ENCODE measurements at regions not wholly inside any gene's neighbourhood (a gene's known extent, or its start where the extent isn't known, plus 50 kb on each side); places are given as distances from the start of the nearest gene placed in this dataset.
"Not testable (repeated sequence)": the region's sequence is repeated elsewhere in the genome, so short reads cannot be mapped to it uniquely, and the experiment has no call there.

- H2AFZ ChIP-seq (ENCODE audit: control insufficient read depth, low read length); H3K27ac ChIP-seq (ENCODE audit: control insufficient read depth, insufficient read depth, low read length); H3K27me3 ChIP-seq (ENCODE audit: control insufficient read depth, extremely low read depth, insufficient read depth, low read length); H3K9ac ChIP-seq (ENCODE audit: control insufficient read depth, extremely low read depth, insufficient read depth, low read length); H3K36me3 ChIP-seq (ENCODE audit: control insufficient read depth in 2 of 2, extremely low read depth in 1 of 2, insufficient read depth in 2 of 2, low read length in 2 of 2); H3K4me2 ChIP-seq (ENCODE audit: control insufficient read depth, extremely low read depth, insufficient read depth, low read depth, low read length); dilution Hi-C loops (cut with MboI; ENCODE audit: extremely low pct_ligation_motif_present, low sequenced_read_pairs); H3K79me2 ChIP-seq (ENCODE audit: control insufficient read depth, insufficient read depth, low read length); FAIRE-seq; H3K4me3 ChIP-seq (ENCODE audit: control insufficient read depth in 2 of 3, extremely low read depth in 1 of 3, insufficient read depth in 2 of 3, low read depth in 1 of 3, low read length in 3 of 3); H3K9me1 ChIP-seq (ENCODE audit: control insufficient read depth, extremely low read depth, insufficient read depth, low read length); H3K4me1 ChIP-seq (ENCODE audit: control insufficient read depth, extremely low read depth, insufficient read depth, low read length); DNase-seq (ENCODE audit: low read depth, low spot score); H3K9me3 ChIP-seq (ENCODE audit: control insufficient read depth, low read depth, low read length); H4K20me1 ChIP-seq (ENCODE audit: control insufficient read depth, extremely low read depth, insufficient read depth, low read length): not testable (repeated sequence)
These were observed 80.6 kb upstream of the ADGRL1 start for GRCh38 chr19:14286594-14286993.

GRCh38 chr19:14285726-14286125 lies 79.8 kb upstream of the ADGRL1 start:
- FAIRE-seq; H3K9me1 ChIP-seq (ENCODE audit: control insufficient read depth, extremely low read depth, insufficient read depth, low read length); H3K9ac ChIP-seq (ENCODE audit: control insufficient read depth, extremely low read depth, insufficient read depth, low read length); H3K9me3 ChIP-seq (ENCODE audit: control insufficient read depth, low read depth, low read length); dilution Hi-C loops (cut with MboI; ENCODE audit: extremely low pct_ligation_motif_present, low sequenced_read_pairs); H2AFZ ChIP-seq (ENCODE audit: control insufficient read depth, low read length); H3K36me3 ChIP-seq (ENCODE audit: control insufficient read depth in 2 of 2, extremely low read depth in 1 of 2, insufficient read depth in 2 of 2, low read length in 2 of 2); H3K27me3 ChIP-seq (ENCODE audit: control insufficient read depth, extremely low read depth, insufficient read depth, low read length); H3K4me3 ChIP-seq (ENCODE audit: control insufficient read depth in 2 of 3, extremely low read depth in 1 of 3, insufficient read depth in 2 of 3, low read depth in 1 of 3, low read length in 3 of 3); H4K20me1 ChIP-seq (ENCODE audit: control insufficient read depth, extremely low read depth, insufficient read depth, low read length); H3K79me2 ChIP-seq (ENCODE audit: control insufficient read depth, insufficient read depth, low read length); DNase-seq (ENCODE audit: low read depth, low spot score); H3K4me1 ChIP-seq (ENCODE audit: control insufficient read depth, extremely low read depth, insufficient read depth, low read length); H3K27ac ChIP-seq (ENCODE audit: control insufficient read depth, insufficient read depth, low read length); H3K4me2 ChIP-seq (ENCODE audit: control insufficient read depth, extremely low read depth, insufficient read depth, low read depth, low read length): not testable (repeated sequence)

GRCh38 chr19:14283813-14284520 lies 78.0 kb upstream of the ADGRL1 start:
- H3K36me3 ChIP-seq (ENCODE audit: control insufficient read depth in 2 of 2, extremely low read depth in 1 of 2, insufficient read depth in 2 of 2, low read length in 2 of 2); H3K27ac ChIP-seq (ENCODE audit: control insufficient read depth, insufficient read depth, low read length); H3K9me1 ChIP-seq (ENCODE audit: control insufficient read depth, extremely low read depth, insufficient read depth, low read length); H3K27me3 ChIP-seq (ENCODE audit: control insufficient read depth, extremely low read depth, insufficient read depth, low read length); H3K9ac ChIP-seq (ENCODE audit: control insufficient read depth, extremely low read depth, insufficient read depth, low read length); H3K9me3 ChIP-seq (ENCODE audit: control insufficient read depth, low read depth, low read length); H4K20me1 ChIP-seq (ENCODE audit: control insufficient read depth, extremely low read depth, insufficient read depth, low read length); H3K4me2 ChIP-seq (ENCODE audit: control insufficient read depth, extremely low read depth, insufficient read depth, low read depth, low read length); H3K4me1 ChIP-seq (ENCODE audit: control insufficient read depth, extremely low read depth, insufficient read depth, low read length); H3K4me3 ChIP-seq (ENCODE audit: control insufficient read depth in 2 of 3, extremely low read depth in 1 of 3, insufficient read depth in 2 of 3, low read depth in 1 of 3, low read length in 3 of 3); DNase-seq (ENCODE audit: low read depth, low spot score); dilution Hi-C loops (cut with MboI; ENCODE audit: extremely low pct_ligation_motif_present, low sequenced_read_pairs); H3K79me2 ChIP-seq (ENCODE audit: control insufficient read depth, insufficient read depth, low read length); H2AFZ ChIP-seq (ENCODE audit: control insufficient read depth, low read length); FAIRE-seq: not testable (repeated sequence)

GRCh38 chr19:14279270-14279669 lies 73.3 kb upstream of the ADGRL1 start:
- dilution Hi-C loops (cut with MboI; ENCODE audit: extremely low pct_ligation_motif_present, low sequenced_read_pairs); H3K4me1 ChIP-seq (ENCODE audit: control insufficient read depth, extremely low read depth, insufficient read depth, low read length); H4K20me1 ChIP-seq (ENCODE audit: control insufficient read depth, extremely low read depth, insufficient read depth, low read length); H3K4me3 ChIP-seq (ENCODE audit: control insufficient read depth in 2 of 3, extremely low read depth in 1 of 3, insufficient read depth in 2 of 3, low read depth in 1 of 3, low read length in 3 of 3); H3K9ac ChIP-seq (ENCODE audit: control insufficient read depth, extremely low read depth, insufficient read depth, low read length); H3K9me1 ChIP-seq (ENCODE audit: control insufficient read depth, extremely low read depth, insufficient read depth, low read length); DNase-seq (ENCODE audit: low read depth, low spot score); H3K27ac ChIP-seq (ENCODE audit: control insufficient read depth, insufficient read depth, low read length); H3K79me2 ChIP-seq (ENCODE audit: control insufficient read depth, insufficient read depth, low read length); FAIRE-seq; H3K9me3 ChIP-seq (ENCODE audit: control insufficient read depth, low read depth, low read length); H3K4me2 ChIP-seq (ENCODE audit: control insufficient read depth, extremely low read depth, insufficient read depth, low read depth, low read length); H3K36me3 ChIP-seq (ENCODE audit: control insufficient read depth in 2 of 2, extremely low read depth in 1 of 2, insufficient read depth in 2 of 2, low read length in 2 of 2); H2AFZ ChIP-seq (ENCODE audit: control insufficient read depth, low read length); H3K27me3 ChIP-seq (ENCODE audit: control insufficient read depth, extremely low read depth, insufficient read depth, low read length): not testable (repeated sequence)

All from keratinocyte (primary cell).